HEK293 (cell line): ENCODE measurements at regions not wholly inside any gene's neighbourhood (a gene's known extent, or its start where the extent isn't known, plus 50 kb on each side); places are given as distances from the start of the nearest gene placed in this dataset.

Experiments
- CTCF ChIA-PET: fragments of 350-600 bp; formaldehyde crosslinking; extraction: SDS; loops from one replicate; lab custom pipeline; 2021; ENCODE audit warnings: antibody characterized with exemption; lab: Yijun Ruan, JAX
- POLR2A ChIA-PET: fragments of 300-600 bp; formaldehyde crosslinking; extraction: SDS; loops from one replicate; lab custom pipeline; 2020; ENCODE audit warnings: antibody characterized with exemption, inconsistent platforms; lab: Yijun Ruan, JAX
- H3K27ac ChIP-seq: fragments of 200-500 bp; sonication (Bioruptor generic); 2 replicates; pipeline ENCODE4 v1.5.1; 2014; ENCODE audit warnings: low read depth, low read length, control low read depth, inconsistent platforms; ENCODE audit errors: extremely low read depth
- H3K36me3 ChIP-seq, 2 experiments: fragments of 200-500 bp in 1 of 2; sonication (Bioruptor generic) in 1 of 2; 1 replicate in 1 of 2; 2 replicates in 1 of 2; pipeline ENCODE4 v1.5.1; 2014 to 2017; ENCODE audit warnings: inconsistent platforms in 2 of 2, low read length in 2 of 2; ENCODE audit not compliant: control insufficient read depth in 2 of 2, insufficient read depth in 1 of 2
- H3K4me1 ChIP-seq: fragments of 200-500 bp; sonication (Bioruptor generic); 2 replicates; pipeline ENCODE4 v1.5.1; 2014; ENCODE audit warnings: mild to moderate bottlenecking, low read length, inconsistent platforms; ENCODE audit not compliant: control insufficient read depth, insufficient read depth
- H3K4me3 ChIP-seq: 2 replicates; pipeline ENCODE4 v1.5.1; 2011; ENCODE audit warnings: low read depth, mild to moderate bottlenecking, control low read depth, low read length, moderate library complexity
- H3K9me3 ChIP-seq: fragments of 200-500 bp; sonication (Bioruptor generic); 2 replicates; pipeline ENCODE4 v1.5.1; 2014; ENCODE audit warnings: low read depth, low read length, inconsistent platforms; ENCODE audit not compliant: control insufficient read depth, insufficient read depth
- FEZF1 ChIP-seq: fragments of 450-650 bp; formaldehyde crosslinking; IDR thresholded peaks from 2 replicates; pipeline ENCODE4 v1.5.1; 2016; ENCODE audit warnings: missing biosample characterization, missing genetic modification characterization
- KLF10 ChIP-seq: fragments of 450-650 bp; IDR thresholded peaks from 2 replicates; pipeline ENCODE4 v1.5.1; 2018; ENCODE audit warnings: missing biosample characterization, mild to moderate bottlenecking, missing genetic modification characterization
- SCRT1 ChIP-seq: fragments of 450-650 bp; formaldehyde crosslinking; IDR thresholded peaks from 2 replicates; pipeline ENCODE4 v1.5.1; 2016; ENCODE audit warnings: missing biosample characterization, missing genetic modification characterization, borderline replicate concordance
- WT1 ChIP-seq: fragments of 450-650 bp; formaldehyde crosslinking; IDR thresholded peaks from 2 replicates; pipeline ENCODE4 v1.5.1; 2016; ENCODE audit warnings: missing biosample characterization, missing genetic modification characterization
- ZIC2 ChIP-seq: fragments of 450-650 bp; formaldehyde crosslinking; IDR thresholded peaks from 2 replicates; pipeline ENCODE4 v1.5.1; 2016; ENCODE audit warnings: missing biosample characterization, missing genetic modification characterization
- ZNF132 ChIP-seq: fragments of 450-650 bp; formaldehyde crosslinking; IDR thresholded peaks from 2 replicates; pipeline ENCODE4 v1.5.1; 2017; ENCODE audit warnings: missing biosample characterization, missing genetic modification characterization, borderline replicate concordance
- ZNF174 ChIP-seq: fragments of 450-650 bp; formaldehyde crosslinking; IDR thresholded peaks from 2 replicates; pipeline ENCODE4 v1.5.0; 2017; ENCODE audit warnings: missing biosample characterization, mild to moderate bottlenecking, missing genetic modification characterization
- ZNF529 ChIP-seq: fragments of 450-650 bp; formaldehyde crosslinking; IDR thresholded peaks from 2 replicates; pipeline ENCODE4 v1.5.1; 2017; ENCODE audit warnings: missing genetic modification characterization, missing biosample characterization; ENCODE audit not compliant: insufficient replicate concordance
- ZNF544 ChIP-seq: fragments of 450-650 bp; formaldehyde crosslinking; IDR thresholded peaks from 2 replicates; pipeline ENCODE4 v1.5.0; 2017; ENCODE audit warnings: missing biosample characterization, missing genetic modification characterization
- ZNF600 ChIP-seq: fragments of 450-650 bp; formaldehyde crosslinking; IDR thresholded peaks from 2 replicates; pipeline ENCODE4 v1.5.1; 2016; ENCODE audit warnings: missing biosample characterization, missing genetic modification characterization
- ZNF785 ChIP-seq: fragments of 450-650 bp; formaldehyde crosslinking; IDR thresholded peaks from 2 replicates; pipeline ENCODE4 v1.5.1; 2016; ENCODE audit warnings: missing biosample characterization, missing genetic modification characterization
- ZNF837 ChIP-seq: fragments of 450-650 bp; formaldehyde crosslinking; IDR thresholded peaks from 2 replicates; pipeline ENCODE4 v1.5.1; 2016; ENCODE audit warnings: missing biosample characterization, missing genetic modification characterization
- TF ChIP-seq, protein P1 (sequence below): fragments of 450-650 bp; formaldehyde crosslinking; IDR thresholded peaks from 2 replicates; pipeline ENCODE4 v1.5.1; 2016; ENCODE audit warnings: missing biosample characterization, missing genetic modification characterization
- TF ChIP-seq, protein P2 (sequence below): fragments of 450-650 bp; formaldehyde crosslinking; conservative IDR thresholded peaks from 2 replicates; pipeline ENCODE4 v1.5.1; 2016; ENCODE audit warnings: low read depth, missing biosample characterization, missing genetic modification characterization
- TF ChIP-seq, protein P3 (sequence below): fragments of 450-650 bp; formaldehyde crosslinking; IDR thresholded peaks from 2 replicates; pipeline ENCODE4 v1.5.1; 2016; ENCODE audit warnings: missing biosample characterization, missing genetic modification characterization
- TF ChIP-seq, protein P4 (sequence below): fragments of 450-650 bp; formaldehyde crosslinking; IDR thresholded peaks from 2 replicates; pipeline ENCODE4 v1.5.1; 2017; ENCODE audit warnings: missing biosample characterization, missing genetic modification characterization
- TF ChIP-seq, protein P5 (sequence below): sonication (generic); formaldehyde crosslinking; IDR thresholded peaks from 2 replicates; pipeline ENCODE4 v1.8.1; 2022; ENCODE audit warnings: mild to moderate bottlenecking, moderate library complexity, missing genetic modification reagents
- TF ChIP-seq, protein P6 (sequence below): fragments of 450-650 bp; formaldehyde crosslinking; IDR thresholded peaks from 2 replicates; pipeline ENCODE4 v1.5.1; 2016; ENCODE audit warnings: missing biosample characterization, missing genetic modification characterization, borderline replicate concordance

DNA sequence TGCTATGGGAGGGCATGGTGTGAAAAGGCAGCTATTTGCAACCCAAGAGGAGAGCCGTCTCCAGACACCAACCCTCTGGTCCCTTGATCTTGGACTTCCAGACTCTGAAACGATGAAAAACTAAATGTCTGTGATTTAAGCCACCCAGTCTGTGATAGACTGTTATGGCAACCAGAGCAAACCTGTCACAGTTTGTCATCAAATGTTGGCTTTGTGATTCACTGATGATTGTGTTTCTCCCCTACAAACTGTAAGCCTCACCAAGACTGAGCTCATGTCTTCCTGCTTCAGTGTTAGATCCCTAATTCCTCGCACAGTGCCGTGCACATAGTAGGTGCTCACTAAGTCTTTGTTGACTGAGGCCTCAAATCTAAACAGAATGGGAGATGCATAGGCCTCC, 224.6 kb upstream of the PITRM1 start (continued):
- TF ChIP-seq ZNF785 (no peak), ZIC2 (tag by site-specific recombination) (no peak), ZNF544 (tag by site-specific recombination) (no peak), ZNF600 (tag by site-specific recombination) (no peak), WT1 (tag by site-specific recombination) (no peak), FEZF1 (tag by site-specific recombination) (no peak)
- TF ChIP-seq, protein P1, sequence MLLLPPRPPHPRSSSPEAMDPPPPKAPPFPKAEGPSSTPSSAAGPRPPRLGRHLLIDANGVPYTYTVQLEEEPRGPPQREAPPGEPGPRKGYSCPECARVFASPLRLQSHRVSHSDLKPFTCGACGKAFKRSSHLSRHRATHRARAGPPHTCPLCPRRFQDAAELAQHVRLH (tag by site-specific recombination) = no peak
- TF ChIP-seq, protein P2, sequence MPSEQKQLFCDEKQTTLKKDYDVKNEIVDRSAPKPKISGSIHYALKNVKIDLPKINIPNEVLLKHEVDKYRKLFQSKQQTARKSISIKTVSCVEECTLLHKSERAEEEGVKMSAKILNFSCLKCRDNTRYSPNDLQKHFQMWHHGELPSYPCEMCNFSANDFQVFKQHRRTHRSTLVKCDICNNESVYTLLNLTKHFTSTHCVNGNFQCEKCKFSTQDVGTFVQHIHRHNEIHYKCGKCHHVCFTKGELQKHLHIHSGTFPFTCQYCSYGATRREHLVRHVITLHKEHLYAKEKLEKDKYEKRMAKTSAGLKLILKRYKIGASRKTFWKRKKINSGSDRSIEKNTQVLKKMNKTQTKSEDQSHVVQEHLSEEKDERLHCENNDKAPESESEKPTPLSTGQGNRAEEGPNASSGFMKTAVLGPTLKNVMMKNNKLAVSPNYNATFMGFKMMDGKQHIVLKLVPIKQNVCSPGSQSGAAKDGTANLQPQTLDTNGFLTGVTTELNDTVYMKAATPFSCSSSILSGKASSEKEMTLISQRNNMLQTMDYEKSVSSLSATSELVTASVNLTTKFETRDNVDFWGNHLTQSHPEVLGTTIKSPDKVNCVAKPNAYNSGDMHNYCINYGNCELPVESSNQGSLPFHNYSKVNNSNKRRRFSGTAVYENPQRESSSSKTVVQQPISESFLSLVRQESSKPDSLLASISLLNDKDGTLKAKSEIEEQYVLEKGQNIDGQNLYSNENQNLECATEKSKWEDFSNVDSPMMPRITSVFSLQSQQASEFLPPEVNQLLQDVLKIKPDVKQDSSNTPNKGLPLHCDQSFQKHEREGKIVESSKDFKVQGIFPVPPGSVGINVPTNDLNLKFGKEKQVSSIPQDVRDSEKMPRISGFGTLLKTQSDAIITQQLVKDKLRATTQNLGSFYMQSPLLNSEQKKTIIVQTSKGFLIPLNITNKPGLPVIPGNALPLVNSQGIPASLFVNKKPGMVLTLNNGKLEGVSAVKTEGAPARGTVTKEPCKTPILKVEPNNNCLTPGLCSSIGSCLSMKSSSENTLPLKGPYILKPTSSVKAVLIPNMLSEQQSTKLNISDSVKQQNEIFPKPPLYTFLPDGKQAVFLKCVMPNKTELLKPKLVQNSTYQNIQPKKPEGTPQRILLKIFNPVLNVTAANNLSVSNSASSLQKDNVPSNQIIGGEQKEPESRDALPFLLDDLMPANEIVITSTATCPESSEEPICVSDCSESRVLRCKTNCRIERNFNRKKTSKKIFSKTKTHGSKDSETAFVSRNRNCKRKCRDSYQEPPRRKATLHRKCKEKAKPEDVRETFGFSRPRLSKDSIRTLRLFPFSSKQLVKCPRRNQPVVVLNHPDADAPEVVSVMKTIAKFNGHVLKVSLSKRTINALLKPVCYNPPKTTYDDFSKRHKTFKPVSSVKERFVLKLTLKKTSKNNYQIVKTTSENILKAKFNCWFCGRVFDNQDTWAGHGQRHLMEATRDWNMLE (tag by site-specific recombination) = no peak

DNA sequence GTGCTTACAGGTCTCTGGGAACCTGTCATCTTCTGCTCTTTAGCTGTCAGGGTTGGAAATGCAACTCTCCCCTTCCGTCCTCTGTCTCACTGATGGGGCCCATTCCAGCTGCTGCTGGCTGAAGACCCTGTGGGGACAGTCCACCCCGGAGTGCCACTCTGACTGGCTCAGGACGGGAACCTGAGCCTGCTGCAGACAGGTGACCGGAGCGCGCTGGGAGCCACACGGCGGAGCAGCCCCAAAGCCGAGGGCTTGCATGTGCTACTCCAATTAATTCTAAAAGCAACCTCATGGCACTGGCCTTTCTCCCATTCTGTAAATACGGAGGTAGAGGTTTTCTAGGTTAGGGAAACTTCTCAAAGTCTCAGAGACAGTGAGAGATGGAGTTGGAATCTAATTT, 223.5 kb upstream of the PITRM1 start:
- no peak overlapping the region for H3K4me3 ChIP-seq
- H3K27ac ChIP-seq = no peak overlapping the region
- no peaks in the 10 kb centered on the region for H3K36me3 ChIP-seq
- H3K9me3 ChIP-seq = no peaks in the 10 kb centered on the region
- no peaks in the 10 kb centered on the region for H3K4me1 ChIP-seq
- TF ChIP-seq, protein P3, sequence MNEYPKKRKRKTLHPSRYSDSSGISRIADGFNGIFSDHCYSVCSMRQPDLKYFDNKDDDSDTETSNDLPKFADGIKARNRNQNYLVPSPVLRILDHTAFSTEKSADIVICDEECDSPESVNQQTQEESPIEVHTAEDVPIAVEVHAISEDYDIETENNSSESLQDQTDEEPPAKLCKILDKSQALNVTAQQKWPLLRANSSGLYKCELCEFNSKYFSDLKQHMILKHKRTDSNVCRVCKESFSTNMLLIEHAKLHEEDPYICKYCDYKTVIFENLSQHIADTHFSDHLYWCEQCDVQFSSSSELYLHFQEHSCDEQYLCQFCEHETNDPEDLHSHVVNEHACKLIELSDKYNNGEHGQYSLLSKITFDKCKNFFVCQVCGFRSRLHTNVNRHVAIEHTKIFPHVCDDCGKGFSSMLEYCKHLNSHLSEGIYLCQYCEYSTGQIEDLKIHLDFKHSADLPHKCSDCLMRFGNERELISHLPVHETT (tag by site-specific recombination) = no peak
- TF ChIP-seq, protein P4, sequence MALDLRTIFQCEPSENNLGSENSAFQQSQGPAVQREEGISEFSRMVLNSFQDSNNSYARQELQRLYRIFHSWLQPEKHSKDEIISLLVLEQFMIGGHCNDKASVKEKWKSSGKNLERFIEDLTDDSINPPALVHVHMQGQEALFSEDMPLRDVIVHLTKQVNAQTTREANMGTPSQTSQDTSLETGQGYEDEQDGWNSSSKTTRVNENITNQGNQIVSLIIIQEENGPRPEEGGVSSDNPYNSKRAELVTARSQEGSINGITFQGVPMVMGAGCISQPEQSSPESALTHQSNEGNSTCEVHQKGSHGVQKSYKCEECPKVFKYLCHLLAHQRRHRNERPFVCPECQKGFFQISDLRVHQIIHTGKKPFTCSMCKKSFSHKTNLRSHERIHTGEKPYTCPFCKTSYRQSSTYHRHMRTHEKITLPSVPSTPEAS (tag by site-specific recombination) = no peak
- TF ChIP-seq ZNF132 (no peak), ZNF174 (tag by site-specific recombination) (no peak), ZNF837 (tag by site-specific recombination) (no peak), ZNF544 (tag by site-specific recombination) (no peak), SCRT1 (tag by site-specific recombination) (no peak), ZNF529 (tag by site-specific recombination) (no peak), FEZF1 (tag by site-specific recombination) (no peak), KLF10 (tag by site-specific recombination) (no peak)
- TF ChIP-seq, protein P5, sequence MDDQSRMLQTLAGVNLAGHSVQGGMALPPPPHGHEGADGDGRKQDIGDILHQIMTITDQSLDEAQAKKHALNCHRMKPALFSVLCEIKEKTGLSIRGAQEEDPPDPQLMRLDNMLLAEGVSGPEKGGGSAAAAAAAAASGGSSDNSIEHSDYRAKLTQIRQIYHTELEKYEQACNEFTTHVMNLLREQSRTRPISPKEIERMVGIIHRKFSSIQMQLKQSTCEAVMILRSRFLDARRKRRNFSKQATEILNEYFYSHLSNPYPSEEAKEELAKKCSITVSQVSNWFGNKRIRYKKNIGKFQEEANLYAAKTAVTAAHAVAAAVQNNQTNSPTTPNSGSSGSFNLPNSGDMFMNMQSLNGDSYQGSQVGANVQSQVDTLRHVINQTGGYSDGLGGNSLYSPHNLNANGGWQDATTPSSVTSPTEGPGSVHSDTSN = no peak
- TF ChIP-seq, protein P1 (tag by site-specific recombination) = no peak
- TF ChIP-seq, protein P6, sequence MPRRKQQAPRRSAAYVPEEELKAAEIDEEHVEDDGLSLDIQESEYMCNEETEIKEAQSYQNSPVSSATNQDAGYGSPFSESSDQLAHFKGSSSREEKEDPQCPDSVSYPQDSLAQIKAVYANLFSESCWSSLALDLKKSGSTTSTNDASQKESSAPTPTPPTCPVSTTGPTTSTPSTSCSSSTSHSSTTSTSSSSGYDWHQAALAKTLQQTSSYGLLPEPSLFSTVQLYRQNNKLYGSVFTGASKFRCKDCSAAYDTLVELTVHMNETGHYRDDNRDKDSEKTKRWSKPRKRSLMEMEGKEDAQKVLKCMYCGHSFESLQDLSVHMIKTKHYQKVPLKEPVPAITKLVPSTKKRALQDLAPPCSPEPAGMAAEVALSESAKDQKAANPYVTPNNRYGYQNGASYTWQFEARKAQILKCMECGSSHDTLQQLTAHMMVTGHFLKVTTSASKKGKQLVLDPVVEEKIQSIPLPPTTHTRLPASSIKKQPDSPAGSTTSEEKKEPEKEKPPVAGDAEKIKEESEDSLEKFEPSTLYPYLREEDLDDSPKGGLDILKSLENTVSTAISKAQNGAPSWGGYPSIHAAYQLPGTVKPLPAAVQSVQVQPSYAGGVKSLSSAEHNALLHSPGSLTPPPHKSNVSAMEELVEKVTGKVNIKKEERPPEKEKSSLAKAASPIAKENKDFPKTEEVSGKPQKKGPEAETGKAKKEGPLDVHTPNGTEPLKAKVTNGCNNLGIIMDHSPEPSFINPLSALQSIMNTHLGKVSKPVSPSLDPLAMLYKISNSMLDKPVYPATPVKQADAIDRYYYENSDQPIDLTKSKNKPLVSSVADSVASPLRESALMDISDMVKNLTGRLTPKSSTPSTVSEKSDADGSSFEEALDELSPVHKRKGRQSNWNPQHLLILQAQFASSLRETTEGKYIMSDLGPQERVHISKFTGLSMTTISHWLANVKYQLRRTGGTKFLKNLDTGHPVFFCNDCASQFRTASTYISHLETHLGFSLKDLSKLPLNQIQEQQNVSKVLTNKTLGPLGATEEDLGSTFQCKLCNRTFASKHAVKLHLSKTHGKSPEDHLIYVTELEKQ (tag by site-specific recombination) = no peak
- POLR2A ChIA-PET = interaction anchor here (0.9 kb wide), 1 partner anchor 102 kb away, joined by 3 read pairs; no protein-coding TSS in a partner anchor
- CTCF ChIA-PET = interaction anchor here (1.1 kb wide), 1 partner anchor 156 kb away, joined by 4 read pairs; no protein-coding TSS in a partner anchor
